ENCODE measurements at regions not wholly inside any gene's neighbourhood (a gene's known extent, or its start where the extent isn't known, plus 50 kb on each side); places are given as distances from the start of the nearest gene placed in this dataset.
"Not testable (repeated sequence)": the region's sequence is repeated elsewhere in the genome, so short reads cannot be mapped to it uniquely, and the experiment has no call there.

GRCh38 chr9:78422309-78422708, 125.4 kb downstream of the PSAT1 start:
- Mint-ChIP-seq H3K4me3 (no peak overlapping the region), H3K4me1 (no peaks in the 10 kb centered on the region), H3K27me3 (ENCODE audit: low read depth in 2 of 2) (peaks cover 6 to 29% of the 10 kb centered on the region in 2 donors), H3K27ac (no peak overlapping the region), H3K9me3 (no peaks in the 10 kb centered on the region), H3K36me3 (no peaks in the 10 kb centered on the region)
- Histone ChIP-seq H3K36me3 (ENCODE audit: control insufficient read depth, insufficient read depth, low read length) (no peaks in the 10 kb centered on the region), H3K27me3 (ENCODE audit: control insufficient read depth, insufficient read depth, low read length) (no peaks in the 10 kb centered on the region), H3K4me1 (ENCODE audit: control insufficient read depth, insufficient read depth, low read length) (no peaks in the 10 kb centered on the region), H3K9me3 (ENCODE audit: control insufficient read depth, insufficient read depth, low read length) (no peaks in the 10 kb centered on the region), H3K27ac (ENCODE audit: low read length) (no peak overlapping the region), H3K4me3 (ENCODE audit: low read length) (no peak overlapping the region)
- intact Hi-C loops (cut with micrococcal nuclease) = no loop called here
- ATAC-seq (no peak), DNase-seq (no peak)
- no peak for TF ChIP-seq CTCF (IDR thresholded peaks at IDR 0.05)
- WGBS (ENCODE audit: insufficient coverage) = 89% methylated on average over 1 of the region's 5 CpGs

GRCh38 chr9:78424299-78424698, 127.4 kb downstream of the PSAT1 start:
- intact Hi-C loops (cut with micrococcal nuclease) = no loop called here
- Histone ChIP-seq H3K9me3 (ENCODE audit: control insufficient read depth, insufficient read depth, low read length) (no peaks in the 10 kb centered on the region), H3K4me1 (ENCODE audit: control insufficient read depth, insufficient read depth, low read length) (no peaks in the 10 kb centered on the region), H3K4me3 (ENCODE audit: low read length) (no peak overlapping the region), H3K27ac (ENCODE audit: low read length) (no peak overlapping the region), H3K27me3 (ENCODE audit: control insufficient read depth, insufficient read depth, low read length) (no peaks in the 10 kb centered on the region), H3K36me3 (ENCODE audit: control insufficient read depth, insufficient read depth, low read length) (no peaks in the 10 kb centered on the region)
- DNase-seq = no peak
- no peak for TF ChIP-seq CTCF (IDR thresholded peaks at IDR 0.05)
- WGBS (ENCODE audit: insufficient coverage) = 91% methylated on average over 3 of the region's 3 CpGs
- Mint-ChIP-seq H3K4me3 (no peak overlapping the region), H3K27ac (no peak overlapping the region), H3K27me3 (ENCODE audit: low read depth in 2 of 2) (peaks cover 3 to 24% of the 10 kb centered on the region in 2 donors), H3K36me3 (no peaks in the 10 kb centered on the region), H3K4me1 (no peaks in the 10 kb centered on the region), H3K9me3 (peaks cover 0 to 2% of the 10 kb centered on the region in 2 donors)
- ATAC-seq = no peak

- peaks cover 0 to 2% of the 10 kb centered on the region in 2 donors for H3K9me3 Mint-ChIP-seq
- H3K36me3 ChIP-seq (ENCODE audit: control insufficient read depth, insufficient read depth, low read length) = no peaks in the 10 kb centered on the region
- DNase-seq (no peak), ATAC-seq (no peak)
- WGBS (ENCODE audit: insufficient coverage) = no CpG with 5 or more reads among the region's 2 CpGs
- H3K4me1 ChIP-seq (ENCODE audit: control insufficient read depth, insufficient read depth, low read length) = no peaks in the 10 kb centered on the region
- H3K4me3 Mint-ChIP-seq = no peak overlapping the region
- no peak overlapping the region for H3K27ac ChIP-seq (ENCODE audit: low read length)
- no peak overlapping the region for H3K27ac Mint-ChIP-seq
- H3K4me1 Mint-ChIP-seq = no peaks in the 10 kb centered on the region
- no peak for TF ChIP-seq CTCF (IDR thresholded peaks at IDR 0.05)
- H3K36me3 Mint-ChIP-seq = no peaks in the 10 kb centered on the region
- H3K27me3 Mint-ChIP-seq (ENCODE audit: low read depth in 2 of 2) = peaks cover 3 to 19% of the 10 kb centered on the region in 2 donors
- no peak overlapping the region for H3K4me3 ChIP-seq (ENCODE audit: low read length)
- intact Hi-C loops (cut with micrococcal nuclease) = no loop called here
- H3K9me3 ChIP-seq (ENCODE audit: control insufficient read depth, insufficient read depth, low read length) = no peaks in the 10 kb centered on the region
- no peaks in the 10 kb centered on the region for H3K27me3 ChIP-seq (ENCODE audit: control insufficient read depth, insufficient read depth, low read length)
These were observed 131.7 kb downstream of the PSAT1 start for GRCh38 chr9:78428640-78429039.

- H3K36me3 ChIP-seq (ENCODE audit: control insufficient read depth, insufficient read depth, low read length) = no peaks in the 10 kb centered on the region
- no peak overlapping the region for H3K4me3 ChIP-seq (ENCODE audit: low read length)
- Mint-ChIP-seq H3K27ac (no peak overlapping the region), H3K27me3 (ENCODE audit: low read depth in 2 of 2) (peaks cover 3 to 19% of the 10 kb centered on the region in 2 donors), H3K4me3 (no peak overlapping the region), H3K9me3 (peaks cover 0 to 2% of the 10 kb centered on the region in 2 donors), H3K36me3 (no peaks in the 10 kb centered on the region), H3K4me1 (no peaks in the 10 kb centered on the region)
- H3K4me1 ChIP-seq (ENCODE audit: control insufficient read depth, insufficient read depth, low read length) = no peaks in the 10 kb centered on the region
- WGBS (ENCODE audit: insufficient coverage) = 97% methylated on average over 3 of the region's 3 CpGs
- DNase-seq (no peak), ATAC-seq (no peak)
- no peak for TF ChIP-seq CTCF (IDR thresholded peaks at IDR 0.05)
- H3K9me3 ChIP-seq (ENCODE audit: control insufficient read depth, insufficient read depth, low read length) = no peaks in the 10 kb centered on the region
- H3K27me3 ChIP-seq (ENCODE audit: control insufficient read depth, insufficient read depth, low read length) = no peaks in the 10 kb centered on the region
- intact Hi-C loops (cut with micrococcal nuclease) = loop anchor here (5.0 to 10.0 kb wide), 2 partner anchors 702 to 1524 kb away; no protein-coding TSS in a partner anchor
- H3K27ac ChIP-seq (ENCODE audit: low read length) = no peak overlapping the region
These were observed 133.5 kb downstream of the PSAT1 start for GRCh38 chr9:78430387-78430786.

- not testable (repeated sequence) for DNase-seq; H3K27me3 ChIP-seq (ENCODE audit: control insufficient read depth, insufficient read depth, low read length); H3K4me3 ChIP-seq (ENCODE audit: low read length); H3K36me3 Mint-ChIP-seq; H3K4me1 Mint-ChIP-seq; H3K9me3 Mint-ChIP-seq; H3K9me3 ChIP-seq (ENCODE audit: control insufficient read depth, insufficient read depth, low read length); H3K36me3 ChIP-seq (ENCODE audit: control insufficient read depth, insufficient read depth, low read length); H3K4me3 Mint-ChIP-seq; ATAC-seq; H3K27ac Mint-ChIP-seq; H3K4me1 ChIP-seq (ENCODE audit: control insufficient read depth, insufficient read depth, low read length); H3K27ac ChIP-seq (ENCODE audit: low read length)
- WGBS (ENCODE audit: insufficient coverage) = 88% methylated on average over 6 of the region's 6 CpGs
- peaks cover 0 to 12% of the 10 kb centered on the region in 2 donors for H3K27me3 Mint-ChIP-seq (ENCODE audit: low read depth in 2 of 2)
- intact Hi-C loops (cut with micrococcal nuclease) = loop anchor here (5.0 to 10.0 kb wide), 2 partner anchors 701 to 1524 kb away; no protein-coding TSS in a partner anchor
These were observed 134.1 kb downstream of the PSAT1 start for GRCh38 chr9:78431039-78431438.
